GM18870 (cell line): ENCODE measurements at regions not wholly inside any gene's neighbourhood (a gene's known extent, or its start where the extent isn't known, plus 50 kb on each side); places are given as distances from the start of the nearest gene placed in this dataset.

ENCODE experiments used
- ATAC-seq: cut with Tn5 transposase; IDR thresholded peaks from one replicate; pipeline ENCODE4 v1.9.1; 2021; ENCODE audit warnings: moderate library complexity; ENCODE audit not compliant: unreplicated experiment

DNA sequence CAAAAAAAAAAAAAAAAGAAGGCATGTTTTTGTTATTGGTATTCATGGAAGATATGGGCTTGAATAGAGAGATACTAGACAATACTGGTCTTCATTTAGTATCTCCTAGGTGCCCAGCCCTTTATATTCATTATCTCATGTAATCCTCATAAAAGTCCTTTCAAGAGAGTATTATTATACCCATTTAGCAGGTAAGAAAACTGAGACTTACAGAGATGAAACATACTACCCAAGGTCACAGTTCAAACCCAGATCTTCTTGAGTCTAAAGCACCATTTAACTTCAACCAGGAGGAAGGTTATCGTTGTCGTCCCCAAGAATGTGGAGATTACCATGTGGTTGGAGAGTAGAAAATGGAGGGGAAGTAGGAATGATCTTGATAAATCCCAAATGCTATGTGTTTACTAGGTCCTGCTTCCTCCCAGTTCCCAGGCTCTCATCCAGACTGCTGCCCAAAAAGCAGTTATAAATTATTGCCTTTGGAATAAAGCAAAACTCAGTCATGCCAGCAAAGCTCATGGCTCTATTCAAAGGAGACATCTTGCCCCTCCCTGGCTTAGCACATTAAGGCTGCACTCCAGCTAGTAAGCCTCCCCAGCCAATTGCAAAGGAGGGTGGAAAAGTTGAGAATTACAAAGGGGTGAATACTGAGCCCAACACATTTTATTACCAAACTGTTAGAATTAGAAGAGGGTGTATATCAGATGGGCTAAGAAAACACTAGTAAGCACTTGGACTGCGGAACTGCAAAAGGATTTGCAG, 163.9 kb downstream of the PIK3R1 start:
- ATAC-seq: no peak

DNA sequence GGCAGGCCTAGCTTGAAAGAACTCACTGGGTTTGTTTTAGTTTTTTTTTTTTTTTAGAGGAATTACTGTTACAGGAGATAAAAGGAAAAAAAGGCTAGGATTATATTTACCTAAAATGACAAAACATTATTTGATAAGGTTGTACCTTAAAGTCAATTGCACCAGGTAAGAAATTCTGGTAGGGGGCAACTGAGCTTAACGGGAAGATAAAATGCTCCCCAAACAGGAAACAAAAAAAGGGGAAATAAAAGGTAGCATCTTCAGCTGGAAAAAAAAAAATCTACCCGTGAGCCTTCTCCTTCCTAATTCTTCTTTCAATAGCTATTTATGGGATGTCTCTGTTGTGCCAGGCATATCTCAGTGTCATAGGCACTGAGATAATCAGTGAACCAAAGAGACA, 164.5 kb downstream of the PIK3R1 start:
- ATAC-seq: no peak

GRCh38 chr5:68381060-68381459, 165.5 kb downstream of the PIK3R1 start:
- no peak for ATAC-seq

DNA sequence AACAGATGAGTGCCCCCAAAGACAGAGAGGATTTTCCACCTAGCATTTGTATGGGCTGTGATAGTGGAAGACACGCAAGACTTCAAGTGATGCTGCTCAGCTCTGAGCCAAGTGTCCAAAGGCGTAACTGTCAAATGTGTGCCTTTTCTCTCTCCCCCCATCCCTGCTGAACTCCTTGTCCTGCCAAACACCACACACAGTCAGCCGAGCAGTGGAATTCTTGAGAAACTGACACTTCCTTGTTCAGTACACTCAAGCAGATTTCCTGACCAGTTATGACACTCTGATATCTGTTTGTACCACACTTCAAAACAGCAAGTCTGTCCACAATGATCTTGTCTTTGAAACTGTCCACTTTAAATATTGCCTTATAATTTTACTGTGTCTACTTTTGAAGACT, 166.4 kb downstream of the PIK3R1 start:
- ATAC-seq: no peak

GRCh38 chr5:68382640-68383039, 167.1 kb downstream of the PIK3R1 start:
- no peak for ATAC-seq

DNA sequence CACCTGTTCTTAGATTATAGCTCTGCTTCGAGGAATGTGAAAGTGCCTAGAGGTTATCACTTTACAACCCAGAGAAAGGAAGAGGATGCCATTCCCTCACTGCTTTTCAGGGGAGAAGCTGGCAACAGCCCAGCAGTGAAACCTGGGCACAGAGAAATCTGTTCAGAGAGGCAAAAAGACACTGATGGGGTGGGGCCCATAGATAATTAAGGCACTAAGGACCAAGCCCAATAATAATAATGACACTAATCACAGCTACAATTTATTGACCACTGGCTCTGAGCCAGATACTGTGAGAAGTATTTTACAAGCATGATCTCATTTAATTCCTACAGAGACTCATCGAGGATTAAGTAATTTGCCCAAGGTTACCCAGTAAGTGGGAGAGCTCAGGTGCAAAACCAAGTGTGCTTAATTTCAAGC, 168.3 kb downstream of the PIK3R1 start:
- ATAC-seq: no peak

DNA sequence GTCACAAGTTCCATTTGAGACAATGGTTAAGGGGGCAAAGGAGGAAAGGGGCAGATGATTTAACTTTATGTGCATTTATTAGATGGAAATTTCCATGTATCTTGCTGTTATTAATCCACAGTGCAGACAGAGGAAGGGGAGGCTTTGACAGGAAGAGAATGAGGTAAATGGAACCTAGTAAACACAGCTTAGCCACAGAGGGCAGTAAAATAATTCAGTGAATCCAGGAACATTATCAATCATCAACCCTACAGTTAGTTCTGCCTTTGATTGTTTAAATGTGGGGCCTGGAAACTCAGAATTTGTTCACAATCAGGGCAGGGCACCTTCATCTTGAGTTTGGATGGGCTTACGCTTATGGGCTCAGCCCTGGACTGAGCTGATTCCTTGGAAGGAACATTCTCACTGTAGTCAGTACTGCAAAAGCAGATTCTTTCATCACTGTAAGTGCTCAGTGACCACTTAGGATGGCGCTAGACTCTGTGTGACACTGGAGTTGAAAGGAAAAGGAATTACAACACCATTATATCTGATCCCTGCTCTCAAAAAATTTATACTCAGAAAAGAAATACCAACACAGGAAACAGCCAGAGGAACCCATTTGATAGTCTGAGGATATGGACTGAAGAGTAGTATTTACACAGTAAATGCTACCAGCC, 169.5 kb downstream of the PIK3R1 start:
- no peak for ATAC-seq

GRCh38 chr5:68385936-68386335, 170.4 kb downstream of the PIK3R1 start:
- ATAC-seq: no peak

- no peak for ATAC-seq
Observed at GRCh38 chr5:68387074-68387796, 171.7 kb downstream of the PIK3R1 start.

DNA sequence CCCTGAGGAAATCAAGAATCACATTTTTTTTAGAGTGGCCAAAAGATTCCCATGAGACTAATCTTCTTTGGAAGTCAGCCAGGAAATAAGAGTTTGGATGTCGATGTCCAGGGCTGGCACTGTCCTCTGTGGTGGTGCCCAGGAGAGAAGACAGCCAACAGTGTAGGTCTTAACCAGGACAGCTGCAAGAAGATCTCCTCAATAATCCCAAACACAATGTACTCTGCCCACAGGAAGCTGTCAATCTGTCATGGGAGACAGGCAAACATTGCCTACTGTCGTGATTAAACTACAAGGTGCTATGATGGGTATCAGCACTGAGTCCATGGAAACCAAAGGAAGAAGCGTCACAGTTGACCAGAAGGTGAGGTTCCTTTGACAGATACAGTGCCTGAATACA, 174.1 kb downstream of the PIK3R1 start:
- no peak for ATAC-seq

DNA sequence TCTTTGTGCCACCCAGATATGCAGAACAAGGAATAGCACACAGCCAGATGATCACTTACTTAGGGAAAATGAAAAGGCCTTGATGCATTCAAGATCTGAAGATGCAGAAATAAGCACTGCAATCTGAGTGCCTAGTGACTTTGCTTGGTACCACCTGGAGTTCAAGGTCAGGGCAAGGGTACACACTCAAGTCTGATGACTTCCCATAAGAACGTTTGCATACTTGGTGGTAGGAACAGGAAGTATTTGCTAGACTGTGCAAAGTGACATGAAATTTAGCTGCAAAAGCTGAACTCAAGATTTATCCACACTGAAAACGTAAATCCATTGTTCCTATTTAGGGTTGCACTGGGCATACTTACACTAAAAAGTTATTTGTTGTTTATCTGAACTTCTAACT, 177.1 kb downstream of the PIK3R1 start:
- no peak for ATAC-seq

DNA sequence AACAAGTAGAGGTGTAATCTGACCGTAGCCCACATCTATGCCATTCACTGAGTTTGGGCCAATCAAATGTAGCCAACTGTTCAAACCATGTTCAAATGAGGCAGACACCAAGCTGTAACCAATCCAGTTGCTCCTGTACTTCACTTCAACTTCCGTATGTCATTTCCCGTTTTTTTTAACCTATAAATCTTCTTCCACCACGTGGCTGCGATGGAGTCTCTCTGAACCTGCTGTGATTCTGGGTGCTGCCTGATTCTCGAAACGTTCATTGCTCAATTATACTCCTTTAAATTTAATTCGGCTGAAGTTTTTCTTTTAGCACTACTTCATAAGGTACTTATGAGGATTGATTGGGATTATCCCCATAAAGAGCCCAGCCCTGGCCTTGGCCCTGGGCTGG, 179.7 kb downstream of the PIK3R1 start:
- no peak for ATAC-seq

DNA sequence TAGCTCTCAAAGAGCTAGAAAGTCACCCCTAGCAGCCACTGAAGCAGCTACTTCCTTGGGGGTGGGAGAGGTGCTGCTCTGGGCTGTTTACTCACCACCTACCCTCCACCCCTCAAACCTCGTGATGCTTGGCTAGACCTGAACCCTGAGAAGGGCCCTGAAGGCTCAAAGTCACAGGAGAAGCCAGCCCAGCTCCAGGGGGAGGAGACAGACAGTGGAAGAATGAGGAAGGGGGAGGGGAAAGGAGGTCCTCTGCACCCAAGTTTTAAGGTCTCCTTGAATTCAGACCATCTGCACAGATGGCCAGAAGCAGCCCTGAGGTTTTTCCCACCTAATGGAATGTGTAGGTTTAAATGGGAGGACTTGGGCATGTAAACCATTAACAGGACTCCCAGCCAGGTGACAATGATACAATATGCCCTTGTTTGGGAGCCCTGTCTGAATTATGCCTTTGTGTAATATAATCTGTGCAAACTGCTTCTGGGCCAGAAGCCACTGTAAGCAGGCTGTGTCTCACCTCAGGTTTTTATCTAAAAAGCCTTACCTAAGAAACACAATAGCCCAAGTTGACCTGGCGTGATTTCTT, 180.5 kb downstream of the PIK3R1 start:
- ATAC-seq: no peak

DNA sequence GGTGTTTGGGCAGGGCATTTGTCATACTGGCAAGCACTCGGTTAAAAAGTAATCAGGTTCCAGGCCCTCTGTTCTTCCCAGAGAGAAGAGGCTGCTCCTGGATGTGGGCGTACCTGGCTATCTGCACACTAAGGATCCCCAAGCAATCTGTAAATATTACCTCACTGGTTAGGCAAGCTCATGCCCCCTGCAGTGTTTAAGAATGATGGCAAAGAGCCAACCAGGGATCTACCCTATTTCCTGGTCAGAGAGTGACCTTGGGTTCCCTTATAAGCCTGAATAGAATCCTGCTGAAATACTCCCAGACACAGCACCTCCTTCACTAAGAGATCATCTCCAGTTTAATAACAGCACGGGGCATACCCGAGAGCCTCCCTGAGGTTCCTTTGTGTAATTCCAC, 181.2 kb downstream of the PIK3R1 start:
- ATAC-seq: no peak

DNA sequence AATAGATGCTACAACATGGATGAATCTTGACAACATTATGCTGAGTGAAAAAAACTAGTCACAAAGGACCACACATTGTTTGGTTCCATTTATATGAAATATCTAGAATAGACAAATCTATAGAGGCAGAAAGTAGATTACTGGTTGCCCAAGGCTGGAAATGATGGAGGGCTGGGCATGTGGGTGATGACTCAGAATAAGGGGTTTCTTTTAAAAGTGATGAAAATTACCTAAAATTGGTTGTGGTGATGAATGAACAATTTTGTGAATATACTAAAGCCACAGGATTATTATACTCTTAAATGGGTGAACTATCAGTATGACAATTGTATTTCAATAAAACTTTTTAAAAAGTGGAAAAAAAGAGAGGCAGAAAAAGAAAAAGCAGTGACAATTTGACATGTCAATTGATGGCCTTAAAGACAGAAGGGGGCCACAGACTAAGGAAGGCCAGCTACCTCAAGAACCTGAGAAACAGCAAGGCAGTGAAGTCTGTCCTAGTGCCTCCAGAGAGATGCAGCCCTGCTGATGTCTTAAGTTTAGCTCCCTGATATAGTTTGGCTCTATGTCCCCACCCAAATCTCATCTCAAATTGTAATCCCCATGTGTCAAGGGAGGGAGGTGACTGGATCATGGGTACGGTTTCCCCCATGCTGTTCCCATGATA, 182.7 kb downstream of the PIK3R1 start:
- no peak for ATAC-seq

GRCh38 chr5:68403301-68403700, 187.7 kb downstream of the PIK3R1 start:
- ATAC-seq: no peak

GRCh38 chr5:68404246-68404645, 188.7 kb downstream of the PIK3R1 start:
- no peak for ATAC-seq

DNA sequence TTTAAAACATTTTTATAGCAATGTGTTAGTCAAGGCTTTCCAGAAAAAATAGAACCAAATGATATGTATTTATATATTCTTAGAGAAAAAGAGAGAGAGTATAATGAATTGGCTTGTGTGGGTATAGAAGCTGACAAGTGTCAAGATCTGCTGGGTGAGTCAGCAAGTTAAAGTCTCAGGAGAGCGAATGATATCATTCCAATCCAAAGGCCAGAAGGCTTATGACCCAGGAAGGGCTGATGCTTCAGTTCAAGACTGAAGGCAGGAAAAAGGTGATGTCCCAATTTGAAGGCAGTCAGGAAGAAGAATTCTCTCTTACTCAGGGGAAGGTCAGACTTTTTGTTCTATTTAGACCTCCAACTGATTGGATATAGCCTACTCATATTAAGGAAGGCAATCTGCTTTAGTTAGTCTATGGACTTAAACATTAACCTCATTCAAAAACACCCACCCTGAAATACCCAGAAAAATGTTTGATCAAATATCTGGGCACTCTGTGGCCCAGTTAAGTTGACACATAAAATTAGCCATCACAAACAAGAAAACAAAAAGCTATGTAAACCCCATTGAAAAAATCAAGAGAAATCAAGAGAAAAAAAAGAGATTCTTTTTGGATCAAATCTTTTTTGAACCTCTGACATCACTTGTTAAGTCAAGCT, 189.6 kb downstream of the PIK3R1 start:
- ATAC-seq: no peak

DNA sequence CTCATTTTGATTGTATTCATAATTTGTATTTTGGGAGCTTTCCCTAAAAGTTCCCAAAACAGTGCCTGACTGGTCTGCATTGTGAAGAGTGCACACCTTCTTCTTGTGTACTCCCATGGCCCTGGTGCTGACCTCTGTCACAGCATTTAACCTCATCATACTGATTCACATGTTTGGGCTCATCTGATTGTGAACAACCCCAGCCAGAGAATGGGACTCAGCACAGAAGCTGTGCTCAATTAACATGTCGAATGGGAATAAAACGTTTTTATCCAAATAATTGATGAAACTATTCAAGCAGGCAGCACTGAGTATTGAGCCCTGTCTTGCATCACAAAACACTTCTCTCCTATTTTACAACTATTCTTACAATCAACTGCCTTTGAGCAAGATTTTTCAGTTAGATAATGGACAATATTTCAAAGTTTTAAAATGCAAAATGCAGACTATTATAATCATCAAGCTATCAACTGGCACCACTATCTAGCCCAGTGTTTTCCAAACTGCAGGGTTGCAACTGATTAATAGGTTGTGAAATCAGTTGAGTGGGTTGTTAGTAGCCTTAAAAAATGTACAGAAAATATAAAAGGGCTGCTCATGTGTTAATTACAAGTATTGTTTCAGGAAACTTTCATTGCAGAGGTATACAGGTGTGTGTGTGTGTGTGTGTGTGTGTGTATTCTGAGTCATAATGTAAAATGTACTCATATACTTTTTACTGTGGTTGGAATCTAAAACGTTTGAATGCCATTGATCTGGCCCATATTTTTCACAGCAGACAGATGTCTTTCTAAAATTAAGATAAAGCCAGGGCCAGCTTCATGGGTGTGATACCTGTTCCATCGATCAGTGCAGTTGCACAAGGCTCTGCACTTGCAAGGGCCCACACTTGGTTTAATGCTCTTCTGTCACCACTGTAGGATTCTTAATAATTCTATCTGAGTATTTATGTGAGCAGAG, 190.5 kb downstream of the PIK3R1 start:
- no peak for ATAC-seq
